B cell (primary cell): ENCODE measurements at regions not wholly inside any gene's neighbourhood (a gene's known extent, or its start where the extent isn't known, plus 50 kb on each side); places are given as distances from the start of the nearest gene placed in this dataset.

ENCODE experiments used
- CTCF ChIP-seq: fragments of 200-600 bp; IDR thresholded peaks from one replicate; pipeline ENCODE4 v1.8.0; 2022; ENCODE audit warnings: antibody characterized with exemption, mild to moderate bottlenecking
- EZH2 ChIP-seq: IDR thresholded peaks from 2 replicates; pipeline ENCODE4 v1.6.1; 2012; ENCODE audit warnings: borderline replicate concordance, low read depth, mild to moderate bottlenecking, moderate library complexity, low read length; ENCODE audit not compliant: insufficient read depth, poor library complexity, severe bottlenecking

GRCh38 chr18:76604108-76604934 is 109.3 kb upstream of the ZNF516 start:
- no peak for TF ChIP-seq CTCF
- TF ChIP-seq EZH2, result no peak
